ENCODE measurements at regions not wholly inside any gene's neighbourhood (a gene's known extent, or its start where the extent isn't known, plus 50 kb on each side); places are given as distances from the start of the nearest gene placed in this dataset.

GRCh38 chr5:163626904-163627434 lies 121.5 kb downstream of the MAT2B start:
- Histone ChIP-seq H3K9me3 (no peaks in the 10 kb centered on the region), H3K4me3 (replicated peaks in 1 of 3) (no peak overlapping the region), H3K4me1 (no peaks in the 10 kb centered on the region), H3K27ac (no peak overlapping the region), H3K36me3 (no peaks in the 10 kb centered on the region), H3K27me3 (no peaks in the 10 kb centered on the region)
- TF ChIP-seq CTCF (IDR thresholded peaks at IDR 0.05) (no peak), POLR2A (IDR thresholded peaks at IDR 0.05) (no peak)
- 93 to 94% methylated on average over 5 of the region's 5 CpGs for WGBS, 2 donors
- no peak for DNase-seq
- intact Hi-C loops (cut with DNase I): no loop called here

GRCh38 chr5:163631856-163632255 lies 126.4 kb downstream of the MAT2B start:
- no peaks in the 10 kb centered on the region for H3K4me1 ChIP-seq
- intact Hi-C loops (cut with DNase I): no loop called here
- no peak overlapping the region for H3K4me3 ChIP-seq (replicated peaks in 1 of 3)
- no peak overlapping the region for H3K27ac ChIP-seq
- no peaks in the 10 kb centered on the region for H3K9me3 ChIP-seq
- no peak for DNase-seq
- no peaks in the 10 kb centered on the region for H3K36me3 ChIP-seq
- H3K27me3 ChIP-seq: no peaks in the 10 kb centered on the region
- TF ChIP-seq CTCF (IDR thresholded peaks at IDR 0.05): no peak
- TF ChIP-seq POLR2A (IDR thresholded peaks at IDR 0.05): no peak
- WGBS, 2 donors: 29 to 32% methylated on average over 3 of the region's 3 CpGs

- H3K27ac ChIP-seq: no peak overlapping the region
- 89 to 96% methylated on average over 3 of the region's 3 CpGs for WGBS, 2 donors
- no peak for DNase-seq
Measured at GRCh38 chr5:163633926-163634460, 128.6 kb downstream of the MAT2B start.

GRCh38 chr5:163635631-163636030 lies 130.2 kb downstream of the MAT2B start:
- Histone ChIP-seq H3K9me3 (no peaks in the 10 kb centered on the region), H3K4me1 (no peaks in the 10 kb centered on the region), H3K27me3 (no peaks in the 10 kb centered on the region), H3K36me3 (no peaks in the 10 kb centered on the region), H3K4me3 (replicated peaks in 1 of 3) (no peak overlapping the region), H3K27ac (no peak overlapping the region)
- no peak for DNase-seq
- intact Hi-C loops (cut with DNase I): no loop called here
- 68 to 79% methylated on average over 2 of the region's 2 CpGs for WGBS, 2 donors
- TF ChIP-seq CTCF (IDR thresholded peaks at IDR 0.05) (no peak), POLR2A (IDR thresholded peaks at IDR 0.05) (no peak)

More at GRCh38 chr5:163633926-163634460, 128.6 kb downstream of the MAT2B start:
- no peaks in the 10 kb centered on the region for H3K9me3 ChIP-seq
- TF ChIP-seq CTCF (IDR thresholded peaks at IDR 0.05) (no peak), POLR2A (IDR thresholded peaks at IDR 0.05) (no peak)
- intact Hi-C loops (cut with DNase I): no loop called here
- H3K27me3 ChIP-seq: no peaks in the 10 kb centered on the region
- H3K36me3 ChIP-seq: no peaks in the 10 kb centered on the region
- no peaks in the 10 kb centered on the region for H3K4me1 ChIP-seq
- no peak overlapping the region for H3K4me3 ChIP-seq (replicated peaks in 1 of 3)

- no peaks in the 10 kb centered on the region for H3K4me1 ChIP-seq
- H3K9me3 ChIP-seq: no peaks in the 10 kb centered on the region
- TF ChIP-seq POLR2A (IDR thresholded peaks at IDR 0.05): no peak
- TF ChIP-seq CTCF (IDR thresholded peaks at IDR 0.05): no peak
- H3K27me3 ChIP-seq: no peaks in the 10 kb centered on the region
- no peak overlapping the region for H3K27ac ChIP-seq
- 67 to 71% methylated on average over 4 of the region's 4 CpGs for WGBS, 2 donors
- H3K4me3 ChIP-seq (replicated peaks in 1 of 3): no peak overlapping the region
- no peak for DNase-seq
- intact Hi-C loops (cut with DNase I): no loop called here
- H3K36me3 ChIP-seq: no peaks in the 10 kb centered on the region
Measured at GRCh38 chr5:163642904-163643303, 137.5 kb downstream of the MAT2B start.

All from thyroid gland (tissue), 4 donors.